ENCODE measurements at regions not wholly inside any gene's neighbourhood (a gene's known extent, or its start where the extent isn't known, plus 50 kb on each side); places are given as distances from the start of the nearest gene placed in this dataset.
A peak's percentile ranks its signal among the peaks of the same experiment; 100 is the strongest.
"Not testable (repeated sequence)": the region's sequence is repeated elsewhere in the genome, so short reads cannot be mapped to it uniquely, and the experiment has no call there.

DNA sequence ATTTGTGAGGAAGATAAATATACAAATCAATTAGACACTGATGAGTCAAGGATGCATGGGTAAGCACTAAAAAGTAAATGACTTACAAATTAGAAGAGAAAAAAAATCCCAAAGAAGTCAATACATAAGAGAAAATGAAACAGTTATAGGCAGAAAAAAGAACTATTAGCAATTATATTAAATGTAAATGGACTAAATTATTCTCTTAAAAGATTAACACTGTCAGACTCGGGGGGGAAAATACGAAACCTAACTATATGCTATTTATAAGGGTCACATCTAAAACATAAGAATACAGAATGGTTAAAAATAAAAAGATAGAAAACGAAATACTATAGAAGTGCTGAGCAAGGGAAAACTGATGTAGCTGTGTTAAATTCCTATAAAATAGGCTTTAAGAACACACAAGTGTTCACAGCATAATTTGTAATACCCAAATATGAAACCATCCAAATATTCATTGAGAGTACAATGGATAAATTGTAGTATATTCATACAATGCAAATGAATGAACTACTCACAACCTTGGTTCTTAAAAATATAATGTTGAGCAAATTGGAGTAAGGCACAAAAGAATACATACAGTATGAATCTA, 67.1 kb upstream of the SH3PXD2B start:
- H3K36me3 Mint-ChIP-seq (ENCODE audit: low read depth) = no peaks in the 10 kb centered on the region
- H3K27ac Mint-ChIP-seq = no peak overlapping the region
- H3K4me1 Mint-ChIP-seq = no peaks in the 10 kb centered on the region

DNA sequence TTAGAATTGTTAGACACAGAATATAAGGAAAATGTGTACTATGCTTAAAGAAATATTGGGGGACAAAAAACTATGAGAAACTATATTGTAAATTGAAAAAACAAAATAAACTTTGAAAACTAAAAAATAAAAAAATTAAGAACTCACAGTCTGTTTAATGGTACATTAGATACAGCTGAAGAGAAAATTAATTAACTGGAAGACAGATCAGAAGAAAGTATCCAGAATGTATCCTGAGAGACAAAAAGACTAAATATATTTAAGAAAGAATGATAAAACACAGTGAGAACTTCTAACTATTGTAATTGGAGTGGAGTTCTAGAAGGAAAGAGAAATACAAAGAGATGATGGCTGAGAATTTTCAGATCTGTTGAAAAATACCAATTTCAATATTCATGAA, 57.6 kb upstream of the SH3PXD2B start:
- no peak overlapping the region for H3K4me3 Mint-ChIP-seq
- H3K4me1 Mint-ChIP-seq = peaks cover 3% of the 10 kb centered on the region
- peaks cover 7% of the 10 kb centered on the region for H3K27me3 Mint-ChIP-seq (ENCODE audit: low read depth)
- peaks cover 34% of the 10 kb centered on the region for H3K9me3 Mint-ChIP-seq
- TF ChIP-seq, protein P1, sequence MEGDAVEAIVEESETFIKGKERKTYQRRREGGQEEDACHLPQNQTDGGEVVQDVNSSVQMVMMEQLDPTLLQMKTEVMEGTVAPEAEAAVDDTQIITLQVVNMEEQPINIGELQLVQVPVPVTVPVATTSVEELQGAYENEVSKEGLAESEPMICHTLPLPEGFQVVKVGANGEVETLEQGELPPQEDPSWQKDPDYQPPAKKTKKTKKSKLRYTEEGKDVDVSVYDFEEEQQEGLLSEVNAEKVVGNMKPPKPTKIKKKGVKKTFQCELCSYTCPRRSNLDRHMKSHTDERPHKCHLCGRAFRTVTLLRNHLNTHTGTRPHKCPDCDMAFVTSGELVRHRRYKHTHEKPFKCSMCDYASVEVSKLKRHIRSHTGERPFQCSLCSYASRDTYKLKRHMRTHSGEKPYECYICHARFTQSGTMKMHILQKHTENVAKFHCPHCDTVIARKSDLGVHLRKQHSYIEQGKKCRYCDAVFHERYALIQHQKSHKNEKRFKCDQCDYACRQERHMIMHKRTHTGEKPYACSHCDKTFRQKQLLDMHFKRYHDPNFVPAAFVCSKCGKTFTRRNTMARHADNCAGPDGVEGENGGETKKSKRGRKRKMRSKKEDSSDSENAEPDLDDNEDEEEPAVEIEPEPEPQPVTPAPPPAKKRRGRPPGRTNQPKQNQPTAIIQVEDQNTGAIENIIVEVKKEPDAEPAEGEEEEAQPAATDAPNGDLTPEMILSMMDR (IDR thresholded peaks at IDR 0.05; ENCODE audit: unreplicated experiment in 3 of 3) = no peak
- no peak overlapping the region for H3K27ac Mint-ChIP-seq
- H3K36me3 Mint-ChIP-seq (ENCODE audit: low read depth) = peaks cover 13% of the 10 kb centered on the region

More for the DNA sequence above, 67.1 kb upstream of the SH3PXD2B start:
- TF ChIP-seq, protein P1 (IDR thresholded peaks at IDR 0.05; ENCODE audit: unreplicated experiment in 3 of 3) = no peak
- Mint-ChIP-seq H3K4me3 (no peak overlapping the region), H3K9me3 (peaks cover 49% of the 10 kb centered on the region), H3K27me3 (ENCODE audit: low read depth) (peaks cover 14% of the 10 kb centered on the region)

DNA sequence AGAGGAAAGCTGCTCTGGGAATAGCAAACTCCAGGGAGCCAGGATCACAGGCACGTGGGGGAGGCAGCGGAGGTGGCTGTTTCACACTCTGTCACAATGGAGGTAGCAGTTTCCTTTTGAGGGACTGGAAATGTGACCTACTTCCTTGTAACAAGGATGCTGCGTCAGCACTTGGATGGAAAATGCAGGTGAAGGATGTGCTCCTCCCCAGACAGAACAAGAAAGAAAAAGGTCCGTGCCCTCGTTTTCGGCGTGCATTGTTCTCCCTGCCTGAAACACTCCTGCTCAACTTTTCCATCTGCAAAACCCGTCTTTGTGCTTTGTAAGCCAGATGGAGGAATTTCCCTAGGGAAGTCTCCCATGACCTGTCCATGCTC, 55.1 kb upstream of the SH3PXD2B start:
- TF ChIP-seq, protein P1 (IDR thresholded peaks at IDR 0.05; ENCODE audit: unreplicated experiment in 3 of 3) = no peak
- Mint-ChIP-seq H3K27me3 (ENCODE audit: low read depth) (peaks cover 4% of the 10 kb centered on the region), H3K36me3 (ENCODE audit: low read depth) (peaks cover 10% of the 10 kb centered on the region), H3K4me1 (peaks cover 27% of the 10 kb centered on the region), H3K4me3 (no peak overlapping the region), H3K9me3 (peaks cover 26% of the 10 kb centered on the region), H3K27ac (peak overlapping the region; percentile 31 to 80 (median 68))

DNA sequence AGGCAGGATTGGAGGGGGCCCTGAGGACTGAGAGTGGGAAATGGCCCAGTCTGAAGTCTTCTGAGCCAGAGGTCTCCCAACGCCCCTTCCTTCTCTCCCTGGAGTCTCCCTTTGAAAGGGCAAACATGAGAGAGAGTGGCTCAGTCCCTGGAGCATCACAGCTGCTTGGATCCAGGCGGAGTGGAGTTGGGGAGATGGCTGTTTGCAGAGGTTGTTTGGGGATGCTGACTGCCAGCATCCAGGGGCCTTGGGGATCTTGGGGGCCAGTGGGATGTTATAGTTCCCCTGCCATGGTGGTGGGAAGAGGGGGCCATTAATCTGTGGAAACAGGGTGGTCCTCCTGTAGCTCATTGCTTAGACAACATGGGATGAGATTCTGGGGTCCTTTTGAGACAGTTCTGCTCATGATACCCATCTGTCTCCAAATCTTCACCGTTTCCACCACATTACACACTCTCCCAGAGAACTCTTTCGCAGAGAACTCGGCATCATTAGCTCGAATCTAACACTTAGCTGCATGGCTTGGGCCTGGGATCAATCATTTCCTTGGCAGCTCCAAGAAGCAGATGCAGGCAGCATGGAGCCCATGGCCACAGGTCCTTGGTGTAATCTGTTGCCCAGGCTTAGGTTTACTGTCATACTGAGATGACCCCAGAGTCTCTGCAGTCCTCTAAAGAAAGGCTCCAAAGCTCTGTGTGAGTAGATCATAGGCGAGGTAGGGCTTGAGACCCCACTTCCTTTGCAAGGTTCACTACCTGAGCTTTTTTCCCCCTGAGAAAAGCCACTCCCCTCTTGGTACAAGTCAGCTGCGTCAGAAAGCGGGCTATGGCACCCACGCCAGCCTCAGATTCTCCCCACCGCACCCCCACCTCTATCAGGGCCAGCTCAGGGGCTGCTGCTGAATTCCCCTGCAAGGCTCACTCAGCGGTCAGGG, 54.4 kb upstream of the SH3PXD2B start:
- peaks cover 34% of the 10 kb centered on the region for H3K4me1 Mint-ChIP-seq
- TF ChIP-seq, protein P1 (IDR thresholded peaks at IDR 0.05; ENCODE audit: unreplicated experiment in 3 of 3) = no peak
- peaks cover 9% of the 10 kb centered on the region for H3K27me3 Mint-ChIP-seq (ENCODE audit: low read depth)
- H3K4me3 Mint-ChIP-seq = no peak overlapping the region
- H3K27ac Mint-ChIP-seq = peak overlapping the region in 2 of 3 experiments; percentile 31 to 80
- H3K9me3 Mint-ChIP-seq = peaks cover 26% of the 10 kb centered on the region
- peaks cover 10% of the 10 kb centered on the region for H3K36me3 Mint-ChIP-seq (ENCODE audit: low read depth)

DNA sequence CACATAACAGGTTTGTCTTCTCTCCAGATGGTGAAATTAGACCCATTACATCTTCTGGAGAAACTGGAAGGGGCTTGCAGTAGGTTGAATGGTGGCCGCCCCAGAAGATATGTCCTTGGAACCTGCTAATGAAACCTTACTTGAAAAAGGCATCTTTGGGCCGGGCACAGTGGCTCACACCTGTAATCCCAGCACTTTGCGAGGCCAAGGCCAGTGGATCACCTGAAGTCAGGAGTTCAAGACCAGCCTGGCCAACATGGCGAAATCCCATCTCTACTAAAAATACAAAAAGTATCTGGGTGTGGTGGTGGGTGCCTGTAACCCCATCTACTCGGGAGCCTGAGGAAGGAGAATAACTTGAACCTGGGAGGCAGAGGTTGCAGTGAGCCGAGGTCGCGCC, 53.2 kb upstream of the SH3PXD2B start:
- H3K4me3 Mint-ChIP-seq; H3K27me3 Mint-ChIP-seq (ENCODE audit: low read depth); H3K36me3 Mint-ChIP-seq (ENCODE audit: low read depth); H3K27ac Mint-ChIP-seq: not testable (repeated sequence)
- H3K4me1 Mint-ChIP-seq = peaks cover 39% of the 10 kb centered on the region
- peaks cover 16% of the 10 kb centered on the region for H3K9me3 Mint-ChIP-seq

DNA sequence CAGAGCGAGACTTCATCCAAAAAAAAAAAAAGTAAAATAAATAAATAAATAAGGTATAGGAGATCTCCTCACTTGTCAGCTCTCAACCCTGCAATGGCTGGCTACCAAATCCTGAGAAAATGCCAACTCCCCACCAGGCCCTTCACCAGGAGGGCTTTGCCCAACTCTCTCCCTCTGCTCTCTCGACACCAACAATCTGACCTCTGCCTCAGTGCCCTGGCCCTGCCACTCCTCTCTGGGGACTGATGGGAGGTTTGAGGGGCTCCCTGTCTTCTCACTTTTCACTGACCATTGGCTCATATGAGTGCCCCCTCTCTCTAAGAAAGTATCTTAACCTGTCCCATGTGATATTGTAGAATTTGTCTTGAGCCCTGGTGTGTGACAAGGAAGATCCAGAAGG, 52.6 kb upstream of the SH3PXD2B start:
- Mint-ChIP-seq H3K27ac (peak overlapping the region in 2 of 3 experiments; percentile 15 to 80), H3K36me3 (ENCODE audit: low read depth) (peaks cover 3% of the 10 kb centered on the region), H3K9me3 (peaks cover 10% of the 10 kb centered on the region), H3K4me3 (no peak overlapping the region), H3K4me1 (peaks cover 39% of the 10 kb centered on the region), H3K27me3 (ENCODE audit: low read depth) (peaks cover 9% of the 10 kb centered on the region)
- TF ChIP-seq, protein P1 (IDR thresholded peaks at IDR 0.05; ENCODE audit: unreplicated experiment in 3 of 3) = no peak

All from nephron (organoid).